H1 (cell line): ENCODE measurements at regions not wholly inside any gene's neighbourhood (a gene's known extent, or its start where the extent isn't known, plus 50 kb on each side); places are given as distances from the start of the nearest gene placed in this dataset.

Experiments used
- CTCF ChIA-PET: fragments of 300-600 bp; sonication (Branson Sonifier 250); formaldehyde crosslinking; loops from one replicate; lab custom pipeline; 2021; ENCODE audit not compliant: partially characterized antibody; lab: Charles Lee
- POLR2A ChIA-PET: fragments of 300-600 bp; sonication (Branson Sonifier 250); formaldehyde crosslinking; loops from one replicate; lab custom pipeline; 2021; ENCODE audit warnings: inconsistent platforms; ENCODE audit not compliant: partially characterized antibody; lab: Charles Lee
- DNase-seq, 2 experiments: peaks; one replicate each; pipeline versions ENCODE4 v3.0.0 to v3.0.0-alpha.2; 2010 to 2022; ENCODE audit warnings: low spot score in 2 of 2, low read depth in 1 of 2, mixed read lengths in 1 of 2
- FAIRE-seq: peaks from 2 replicates; lab custom pipeline; 2011; peaks lifted over from hg19 to GRCh38; lab: Jason Lieb, UNC
- H2AFZ ChIP-seq: 2 replicates; pipeline ENCODE4 v1.8.1; 2012; ENCODE audit warnings: low read length, inconsistent platforms
- H2AK5ac ChIP-seq: 2 replicates; pipeline ENCODE4 v1.6.1; 2013; ENCODE audit warnings: low read depth, low read length
- H2BK120ac ChIP-seq: replicated peaks from 2 replicates; pipeline ENCODE3; 2013; ENCODE audit warnings: low read depth, low read length, inconsistent platforms
- H2BK12ac ChIP-seq: 2 replicates; pipeline ENCODE4 v1.6.1; 2013; ENCODE audit warnings: low read depth, low read length
- H2BK15ac ChIP-seq: 2 replicates; pipeline ENCODE4 v1.6.1; 2013; ENCODE audit warnings: low read length
- H2BK20ac ChIP-seq: 2 replicates; pipeline ENCODE4 v1.6.1; 2013; ENCODE audit warnings: low read length
- H2BK5ac ChIP-seq: 2 replicates; pipeline ENCODE4 v1.6.1; 2013; ENCODE audit warnings: low read depth, low read length
- H3K14ac ChIP-seq: 2 replicates; pipeline ENCODE4 v1.6.1; 2013; ENCODE audit warnings: inconsistent platforms; ENCODE audit not compliant: insufficient read length
- H3K18ac ChIP-seq: 2 replicates; pipeline ENCODE4 v1.6.1; 2013; ENCODE audit warnings: low read length; ENCODE audit errors: extremely low read depth
- H3K23ac ChIP-seq: 2 replicates; pipeline ENCODE4 v1.6.1; 2013; ENCODE audit warnings: inconsistent platforms; ENCODE audit not compliant: insufficient read length
- H3K23me2 ChIP-seq: 2 replicates; pipeline ENCODE4 v1.6.1; 2013; ENCODE audit warnings: low read depth, low read length
- H3K27ac ChIP-seq: 2 replicates; pipeline ENCODE4 v1.6.1; 2011; ENCODE audit warnings: low read depth, low read length, inconsistent platforms
- H3K27me3 ChIP-seq, 4 experiments: replicated peaks in 1 of 4; 1 replicate in 1 of 4; 2 replicates in 3 of 4; pipeline versions ENCODE4 v1.6.1 to v1.8.1; 2011 to 2013; ENCODE audit warnings: low read length in 3 of 4, mild to moderate bottlenecking in 3 of 4, inconsistent platforms in 2 of 4, mixed read lengths in 2 of 4, moderate library complexity in 1 of 4; ENCODE audit not compliant: control insufficient read depth in 3 of 4, insufficient read depth in 3 of 4; ENCODE audit errors: extremely low read depth in 1 of 4
- H3K36me3 ChIP-seq, 4 experiments: 2 replicates each; pipeline versions ENCODE4 v1.6.1 to v1.8.1; 2011 to 2013; ENCODE audit warnings: mild to moderate bottlenecking in 4 of 4, low read length in 3 of 4, moderate library complexity in 2 of 4, control low read depth in 1 of 4, inconsistent platforms in 1 of 4; ENCODE audit not compliant: insufficient read depth in 4 of 4, control insufficient read depth in 2 of 4
- H3K4ac ChIP-seq: replicated peaks from 2 replicates; pipeline ENCODE3; 2013; ENCODE audit warnings: low read length, low read depth, mixed read lengths, inconsistent platforms; ENCODE audit not compliant: insufficient read length
- H3K4me1 ChIP-seq, 4 experiments: replicated peaks in 1 of 4; 1 replicate in 1 of 4; 2 replicates in 3 of 4; pipeline versions ENCODE4 v1.6.1 to v1.8.1; 2011 to 2013; ENCODE audit warnings: low read length in 3 of 4, inconsistent platforms in 2 of 4, mixed read lengths in 1 of 4; ENCODE audit not compliant: insufficient read depth in 4 of 4, control insufficient read depth in 3 of 4
- H3K4me2 ChIP-seq, 2 experiments: 2 replicates each; pipeline versions ENCODE4 v1.6.1 to v1.8.1; 2011 to 2013; ENCODE audit warnings: low read depth in 2 of 2, low read length in 2 of 2, control low read depth in 1 of 2, inconsistent platforms in 1 of 2, mild to moderate bottlenecking in 1 of 2; ENCODE audit not compliant: insufficient read depth in 1 of 2
- H3K4me3 ChIP-seq, 4 experiments: fragments of 200-600, 300-600 bp in 1 of 4; sonication (generic), shearing (Covaris generic), sonication (Bioruptor Twin) in 1 of 4; 2 replicates each; pipeline versions ENCODE4 v1.5.1 to v1.8.1; 2011 to 2016; ENCODE audit warnings: low read length in 4 of 4, low read depth in 3 of 4, control low read depth in 2 of 4, inconsistent platforms in 2 of 4, mild to moderate bottlenecking in 2 of 4, mixed read lengths in 1 of 4, moderate library complexity in 1 of 4; ENCODE audit not compliant: insufficient read depth in 2 of 4; ENCODE audit errors: extremely low read depth in 1 of 4
- H3K56ac ChIP-seq: replicated peaks from 2 replicates; pipeline ENCODE3; 2013; ENCODE audit warnings: low read depth, mild to moderate bottlenecking, mixed read lengths, low read length, inconsistent platforms; ENCODE audit not compliant: insufficient read length
- H3K79me1 ChIP-seq: 2 replicates; pipeline ENCODE4 v1.6.1; 2013; ENCODE audit warnings: low read depth, low read length, control low read depth
- H3K79me2 ChIP-seq, 2 experiments: 2 replicates each; pipeline versions ENCODE4 v1.6.1 to v1.8.1; 2012 to 2013; ENCODE audit warnings: low read length in 2 of 2, mild to moderate bottlenecking in 2 of 2, inconsistent platforms in 1 of 2; ENCODE audit not compliant: insufficient read depth in 2 of 2, control insufficient read depth in 1 of 2
- H3K9ac ChIP-seq, 4 experiments: replicated peaks in 1 of 4; 1 replicate in 1 of 4; 2 replicates in 3 of 4; pipeline versions ENCODE4 v1.6.1 to v1.8.1; 2011 to 2013; ENCODE audit warnings: low read depth in 3 of 4, low read length in 3 of 4, control low read depth in 2 of 4, mild to moderate bottlenecking in 2 of 4, moderate library complexity in 2 of 4, inconsistent platforms in 1 of 4; ENCODE audit errors: extremely low read depth in 1 of 4
- H3K9me3 ChIP-seq, 2 experiments: 2 replicates each; pipeline versions ENCODE4 v1.6.1 to v1.8.1; 2012 to 2013; ENCODE audit warnings: mild to moderate bottlenecking in 2 of 2, moderate library complexity in 2 of 2, control low read depth in 1 of 2, inconsistent platforms in 1 of 2, low read depth in 1 of 2, low read length in 1 of 2, mixed read lengths in 1 of 2; ENCODE audit not compliant: insufficient read depth in 2 of 2
- H4K20me1 ChIP-seq, 2 experiments: replicated peaks in 1 of 2; 2 replicates each; pipeline versions ENCODE3 to v1.8.1; 2011 to 2013; ENCODE audit warnings: inconsistent platforms in 2 of 2, low read length in 2 of 2, mild to moderate bottlenecking in 1 of 2; ENCODE audit not compliant: insufficient read depth in 2 of 2, control insufficient read depth in 1 of 2
- H4K5ac ChIP-seq: 2 replicates; pipeline ENCODE4 v1.6.1; 2013; ENCODE audit warnings: low read length, low read depth, mixed read lengths, inconsistent platforms; ENCODE audit not compliant: insufficient read length
- H4K8ac ChIP-seq: 2 replicates; pipeline ENCODE4 v1.8.0; 2013; ENCODE audit warnings: mild to moderate bottlenecking, moderate library complexity, low read length, inconsistent platforms; ENCODE audit not compliant: insufficient read depth; ENCODE audit errors: extremely low read depth
- H4K91ac ChIP-seq: replicated peaks from 2 replicates; pipeline ENCODE3; 2013; ENCODE audit warnings: low read length, mixed read lengths, inconsistent platforms; ENCODE audit not compliant: insufficient read length
- BACH1 ChIP-seq: IDR thresholded peaks from 2 replicates; pipeline ENCODE4 v1.6.1; 2012; ENCODE audit warnings: low read length, improper control_type of control experiment
- CEBPB ChIP-seq: IDR thresholded peaks from 2 replicates; pipeline ENCODE4 v1.6.1; 2012; ENCODE audit warnings: low read depth, low read length
- EGR1 ChIP-seq: IDR thresholded peaks from 2 replicates; pipeline ENCODE4 v1.6.1; 2011; ENCODE audit warnings: low read depth, low read length, borderline replicate concordance
- GABPA ChIP-seq: IDR thresholded peaks from 2 replicates; pipeline ENCODE4 v1.6.1; 2011; ENCODE audit warnings: mild to moderate bottlenecking, low read length, moderate library complexity, borderline replicate concordance; ENCODE audit not compliant: insufficient read depth
- GTF2F1 ChIP-seq: IDR thresholded peaks from 2 replicates; pipeline ENCODE4 v1.6.1; 2012; ENCODE audit warnings: low read depth, low read length, improper control_type of control experiment, borderline replicate concordance
- HDAC2 ChIP-seq, 2 experiments: fragments of 300-600 bp in 1 of 2; sonication (generic) in 1 of 2; IDR thresholded peaks; 2 replicates each; pipeline ENCODE4 v1.6.1; 2011 to 2012; ENCODE audit warnings: low read depth in 2 of 2, low read length in 2 of 2, mild to moderate bottlenecking in 2 of 2, moderate library complexity in 2 of 2, borderline replicate concordance in 1 of 2, inconsistent platforms in 1 of 2
- HDAC6 ChIP-seq: IDR thresholded peaks from one replicate; pipeline ENCODE4 v1.7.1; 2012; ENCODE audit warnings: low read depth, mild to moderate bottlenecking, inconsistent platforms, low read length, moderate library complexity
- JUN ChIP-seq: IDR thresholded peaks from 2 replicates; pipeline ENCODE4 v1.6.1; 2011; ENCODE audit warnings: low read depth, mild to moderate bottlenecking, improper control_type of control experiment, low read length
- KDM5A ChIP-seq: fragments of 200-600 bp; IDR thresholded peaks from 2 replicates; pipeline ENCODE4 v1.7.1; 2012; ENCODE audit warnings: mild to moderate bottlenecking, low read length, inconsistent platforms, mixed read lengths
- NANOG ChIP-seq: IDR thresholded peaks from 2 replicates; pipeline ENCODE4 v1.6.1; 2011; ENCODE audit warnings: low read length, low read depth, mild to moderate bottlenecking, inconsistent platforms; ENCODE audit not compliant: insufficient read depth, poor library complexity, severe bottlenecking
- RAD21 ChIP-seq, 2 experiments: IDR thresholded peaks in 1 of 2; conservative IDR thresholded peaks in 1 of 2; 2 replicates each; pipeline ENCODE4 v1.6.1; 2011; ENCODE audit warnings: low read depth in 2 of 2, low read length in 2 of 2, improper control_type of control experiment in 1 of 2, inconsistent platforms in 1 of 2, mild to moderate bottlenecking in 1 of 2, moderate library complexity in 1 of 2
- SIX5 ChIP-seq: IDR thresholded peaks from 2 replicates; pipeline ENCODE4 v1.6.1; 2011; ENCODE audit warnings: mild to moderate bottlenecking, low read depth, low read length
- SP2 ChIP-seq: IDR thresholded peaks from 2 replicates; pipeline ENCODE4 v1.6.1; 2012; ENCODE audit warnings: mild to moderate bottlenecking, low read length, inconsistent platforms
- SP4 ChIP-seq: IDR thresholded peaks from 2 replicates; pipeline ENCODE4 v1.6.1; 2012; ENCODE audit warnings: low read length, inconsistent platforms
- TAF7 ChIP-seq: optimal IDR thresholded peaks from 2 replicates; pipeline ENCODE3; 2011; ENCODE audit warnings: low read depth, mild to moderate bottlenecking, inconsistent platforms, low read length, moderate library complexity, borderline replicate concordance
- TCF12 ChIP-seq: IDR thresholded peaks from 2 replicates; pipeline ENCODE4 v1.6.1; 2011; ENCODE audit warnings: low read depth, mild to moderate bottlenecking, low read length
- WGBS, 2 experiments: shearing (Covaris generic) in 1 of 2; methylation state at CpG; one replicate each; pipeline versions ENCODE4 v1.1.6 to v1.1.7; 2013 to 2015; ENCODE audit warnings: low lambda C conversion rate in 2 of 2, mixed read lengths in 2 of 2, inconsistent platforms in 1 of 2, low coverage in 1 of 2, missing lambda C conversion rate in 1 of 2; ENCODE audit not compliant: insufficient replicate concordance in 2 of 2, insufficient coverage in 1 of 2, insufficient read length in 1 of 2; ENCODE audit errors: extremely low coverage in 1 of 2, missing lambda C conversion rate in 1 of 2; 5-methylcytosine and 5-hydroxymethylcytosine counted together

DNA sequence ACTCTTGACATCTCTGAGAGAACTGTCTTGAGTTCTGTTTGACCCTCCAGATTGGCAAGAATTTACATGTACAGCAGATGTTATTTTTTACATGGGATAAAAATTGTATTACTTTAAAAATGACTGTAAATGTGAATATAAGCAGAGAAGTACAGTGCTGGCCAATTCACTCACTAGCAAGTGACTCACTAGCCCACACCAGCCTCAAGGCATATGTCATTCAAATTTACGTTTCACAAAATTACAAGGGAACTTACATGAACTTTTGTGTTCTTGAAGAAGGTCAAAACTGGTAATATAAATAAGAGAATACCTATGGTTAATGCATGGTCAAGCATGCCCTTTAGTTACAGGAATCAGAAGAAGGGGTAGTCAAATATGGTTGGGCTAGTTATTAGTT lies 54.0 kb upstream of the HMGCLL1 start:
- Histone ChIP-seq H3K4me1 (no peaks in the 10 kb centered on the region), H4K8ac (no peak overlapping the region), H3K14ac (no peak overlapping the region), H3K27ac (no peak overlapping the region), H2BK20ac (no peak overlapping the region), H2AFZ (no peak overlapping the region), H3K23me2 (no peaks in the 10 kb centered on the region), H2BK5ac (no peak overlapping the region), H4K20me1 (no peaks in the 10 kb centered on the region), H3K56ac (no peak overlapping the region), H3K79me2 (no peaks in the 10 kb centered on the region), H3K36me3 (no peaks in the 10 kb centered on the region), H3K23ac (no peak overlapping the region), H2BK120ac (no peak overlapping the region), H3K4ac (no peak overlapping the region), H3K4me3 (no peak overlapping the region), H3K27me3 (no peaks in the 10 kb centered on the region), H3K79me1 (no peaks in the 10 kb centered on the region), H4K91ac (no peak overlapping the region), H3K18ac (no peak overlapping the region), H3K9ac (no peak overlapping the region), H2BK12ac (no peak overlapping the region), H3K9me3 (0 out of 4 replicates have a peak, but pooled peaks cover 0 to 3% of the 10 kb centered on the region in 2 experiments), H4K5ac (no peak overlapping the region), H2BK15ac (no peak overlapping the region), H3K4me2 (no peak overlapping the region), H2AK5ac (no peak overlapping the region)
- POLR2A ChIA-PET = no interaction called here
- no peak for DNase-seq
- WGBS, 2 experiments = 91% methylated on average over 1 of the region's 1 CpG; no CpG with 5 or more reads in 1 of the 2 experiments
- CTCF ChIA-PET = no interaction called here
- FAIRE-seq = no peak
- TF ChIP-seq TAF7 (no peak), EGR1 (no peak), BACH1 (no peak), SP2 (no peak), HDAC2 (IDR thresholded peaks at IDR 0.05; ENCODE audit: borderline replicate concordance in 1 of 2, low read depth in 2 of 2, low read length in 2 of 2) (no peak), SIX5 (no peak), CEBPB (no peak), JUN (no peak), GTF2F1 (no peak), SP4 (no peak), RAD21 (IDR thresholded peaks at IDR 0.05 in 1 of 2, conservative IDR thresholded peaks at IDR 0.05 in 1 of 2; ENCODE audit: low read depth in 2 of 2, low read length in 2 of 2) (no peak), KDM5A (no peak), GABPA (no peak), TCF12 (no peak), HDAC6 (no peak), NANOG (no peak)
